NCI-H510A treated with DMSO at 0.1 percent for 48 hours (cell line): ENCODE measurements at regions not wholly inside any gene's neighbourhood (a gene's known extent, or its start where the extent isn't known, plus 50 kb on each side); places are given as distances from the start of the nearest gene placed in this dataset.
"Not testable (repeated sequence)": the region's sequence is repeated elsewhere in the genome, so short reads cannot be mapped to it uniquely, and the experiment has no call there.

Experiments
- DNase-seq: peaks from one replicate; lab custom pipeline; 2025; lab: John Stamatoyannopoulos, UW

DNA sequence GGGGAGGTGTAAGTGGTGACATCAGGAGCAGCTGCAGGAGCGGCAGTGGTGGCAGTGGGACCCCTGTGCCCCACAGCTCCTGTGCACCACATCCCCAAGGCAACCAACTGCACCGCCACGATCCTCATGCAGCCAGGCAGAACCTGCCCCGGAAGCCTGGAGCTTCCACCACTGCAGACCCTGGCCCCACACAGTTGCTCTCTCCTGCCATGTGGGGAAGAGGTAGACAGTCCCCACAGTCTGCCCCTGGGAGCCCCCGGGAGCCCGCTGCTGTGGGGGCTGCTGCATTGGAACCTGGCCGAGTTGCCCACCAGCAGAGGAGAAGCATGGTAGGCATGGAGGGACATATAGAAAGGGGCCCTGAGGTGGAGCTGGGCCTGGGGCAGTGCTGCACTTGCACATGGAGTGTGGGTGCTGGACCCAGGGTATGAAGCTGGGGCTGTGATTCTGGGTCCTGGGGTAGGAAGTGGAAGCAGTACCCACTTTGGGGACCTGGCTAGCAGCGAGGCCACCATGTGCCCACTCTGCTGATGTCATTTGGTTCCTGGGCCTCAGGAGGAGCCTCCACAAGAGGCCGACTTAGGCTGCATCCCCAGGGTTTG is 623.3 kb upstream of the LRRTM4 start:
- no peak for DNase-seq

DNA sequence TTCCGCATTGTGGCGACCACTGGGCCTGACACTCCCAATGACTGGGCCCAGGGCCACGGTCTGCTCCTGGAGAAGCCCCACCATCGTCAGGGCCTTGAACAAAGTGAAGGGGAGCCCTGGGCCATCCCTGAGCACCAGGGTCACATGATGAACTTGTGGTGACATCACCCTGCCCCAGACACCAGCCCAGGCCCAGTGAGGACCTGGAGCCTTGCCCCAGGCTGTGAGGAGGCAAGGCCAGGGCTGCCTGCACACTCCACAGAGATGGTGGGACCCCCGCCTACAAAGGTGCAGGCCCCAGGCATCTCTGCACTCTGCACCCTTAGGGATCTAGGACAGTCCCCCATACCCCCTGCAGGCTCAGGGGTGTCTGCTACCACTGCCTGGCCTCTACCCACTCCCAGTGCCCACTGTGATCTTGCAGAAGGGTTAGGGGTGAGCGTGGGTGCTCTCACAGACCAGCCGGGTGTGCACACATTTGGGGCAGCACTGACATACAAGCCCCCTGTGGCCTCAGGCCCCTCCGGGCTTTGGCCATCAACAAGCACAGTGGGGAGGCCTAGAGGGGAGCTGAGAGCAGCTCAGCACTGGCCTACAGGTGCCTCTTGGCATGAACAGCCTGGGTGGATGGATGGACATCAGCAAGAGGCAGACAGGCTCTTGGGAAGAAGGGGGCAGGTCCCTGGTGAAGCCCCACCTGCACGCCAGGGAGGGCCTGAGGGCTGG is 624.0 kb upstream of the LRRTM4 start:
- no peak for DNase-seq

DNA sequence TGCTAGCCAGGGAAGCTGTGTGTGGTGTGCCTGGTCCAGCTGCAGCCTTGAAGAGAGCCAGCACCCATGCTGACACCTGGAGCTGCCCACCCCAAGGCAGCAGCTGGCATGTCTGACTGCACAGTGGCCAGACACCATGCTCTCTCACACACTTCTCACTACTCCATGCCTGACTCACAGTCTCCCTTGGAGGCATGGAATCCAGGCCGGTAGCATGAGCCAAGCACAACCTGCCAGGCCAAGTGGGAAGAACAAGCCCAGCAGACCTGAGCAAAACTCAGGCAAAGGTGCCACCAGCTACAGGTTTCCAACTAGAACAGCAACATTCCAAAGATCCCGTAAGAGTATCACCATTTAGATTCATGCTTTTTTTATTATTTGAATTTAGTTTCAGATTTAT is 625.3 kb upstream of the LRRTM4 start:
- DNase-seq: no peak

DNA sequence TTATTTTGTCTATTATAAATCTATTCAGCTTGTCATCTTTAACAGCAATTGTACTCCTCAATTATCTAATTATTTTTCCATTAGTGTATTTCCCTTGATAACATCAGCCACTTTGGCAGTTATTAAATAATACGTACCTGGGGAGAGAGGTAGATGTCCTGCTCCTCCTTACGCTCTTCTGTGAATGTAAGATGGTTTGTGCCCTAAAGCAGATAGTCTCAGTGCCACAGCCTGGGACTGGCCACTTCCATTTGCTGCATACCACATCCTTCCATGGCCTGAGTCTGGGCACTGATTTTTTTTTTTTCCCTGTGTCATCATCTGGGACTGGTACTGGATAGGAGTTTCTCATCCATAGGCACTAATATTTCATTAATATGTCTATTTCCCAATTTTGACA is 632.4 kb upstream of the LRRTM4 start:
- DNase-seq: no peak

DNA sequence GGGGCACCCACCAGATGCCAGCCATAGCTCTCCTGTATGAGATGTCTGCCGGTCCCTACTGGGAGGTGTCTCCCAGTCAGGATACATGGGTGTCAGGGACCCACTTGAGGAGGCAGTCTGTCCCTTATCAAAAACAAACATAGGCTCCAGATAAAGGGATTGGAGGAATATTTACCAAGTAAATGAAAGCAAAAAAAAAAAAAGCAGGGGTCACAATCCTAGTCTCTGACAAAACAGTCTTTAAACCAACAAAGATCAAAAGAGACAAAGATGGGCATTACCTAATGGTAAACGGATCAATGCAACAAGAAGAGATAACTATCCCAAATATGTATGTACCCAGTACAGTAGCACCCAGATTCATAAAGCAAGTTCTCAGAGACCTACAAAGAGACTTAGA is 640.0 kb upstream of the LRRTM4 start:
- no peak for DNase-seq

DNA sequence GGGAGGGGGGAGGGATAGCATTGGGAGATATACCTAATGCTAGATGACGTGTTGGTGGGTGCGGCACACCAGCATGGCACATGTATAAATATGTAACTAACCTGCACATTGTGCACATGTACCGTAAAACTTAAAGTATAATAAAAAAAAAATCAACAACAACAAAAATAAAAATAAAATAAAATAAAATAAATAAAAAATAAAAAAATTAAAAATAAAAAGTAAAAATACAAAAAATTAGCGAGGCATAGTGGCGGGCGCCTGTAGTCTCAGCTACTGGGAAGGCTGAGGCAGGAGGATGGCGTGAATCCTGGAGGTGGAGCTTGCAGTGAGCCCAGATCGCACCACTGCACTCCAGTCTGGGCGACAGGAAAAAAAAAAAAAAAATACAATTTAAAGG is 650.0 kb upstream of the LRRTM4 start:
- DNase-seq: not testable (repeated sequence)

DNA sequence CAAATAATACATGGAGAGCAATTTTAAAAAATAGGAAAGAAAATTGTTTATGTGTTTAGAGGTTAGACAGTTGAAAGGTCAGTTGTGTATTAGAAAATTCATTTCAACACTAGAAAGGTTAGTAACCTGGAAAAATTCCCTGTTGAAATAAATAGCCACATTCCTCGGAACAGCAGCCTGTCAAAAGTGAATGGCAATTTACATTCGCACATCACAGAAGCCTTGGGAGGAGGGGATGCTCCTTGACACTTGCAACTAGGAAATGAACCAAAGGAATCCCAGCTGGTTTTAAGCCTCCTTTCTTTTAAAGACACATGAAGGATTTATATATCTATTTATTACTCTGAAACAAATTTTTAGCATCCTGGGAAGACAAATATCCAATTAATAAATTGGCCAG is 653.5 kb upstream of the LRRTM4 start:
- DNase-seq: no peak

DNA sequence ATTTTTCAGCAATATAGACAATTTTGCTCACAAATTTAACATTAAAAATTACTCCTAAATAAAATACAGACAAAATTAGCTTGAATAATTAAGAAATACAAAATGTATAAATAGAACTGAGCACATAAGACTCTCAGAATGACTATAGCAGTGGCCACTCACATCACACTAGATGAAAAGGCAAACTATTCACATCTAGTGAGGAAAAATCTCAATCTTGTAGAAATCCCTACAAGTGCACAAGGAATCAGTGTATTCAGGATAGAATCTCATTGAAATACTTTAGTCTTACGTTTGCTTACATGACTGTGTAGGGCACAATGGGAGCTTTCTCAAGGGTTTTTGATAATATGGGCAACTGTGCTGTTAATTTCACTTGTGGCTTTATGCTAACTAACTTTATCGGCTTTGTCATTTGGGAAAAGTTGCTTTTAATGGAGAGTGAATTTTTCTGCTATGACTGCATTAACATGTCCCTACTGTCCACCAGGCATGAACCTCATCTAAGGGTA is 678.9 kb upstream of the LRRTM4 start:
- no peak for DNase-seq

DNA sequence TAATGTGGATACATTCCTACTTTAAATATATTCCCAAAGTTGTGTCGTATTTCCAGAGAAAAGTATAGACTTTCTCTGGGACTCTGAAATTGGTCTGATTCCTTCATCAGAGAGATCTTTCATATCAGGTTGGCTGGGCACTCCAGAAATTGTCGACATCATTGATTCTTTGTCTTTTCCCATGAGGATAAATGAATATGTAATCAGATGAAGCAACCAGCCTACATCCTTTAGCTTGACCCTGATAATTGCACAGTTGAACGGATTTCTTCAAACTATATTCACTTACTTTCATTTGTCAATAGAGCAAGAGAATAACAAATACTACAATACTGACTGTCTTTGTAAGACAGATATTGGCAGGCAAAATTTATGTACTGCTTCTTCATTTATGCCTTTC is 680.2 kb upstream of the LRRTM4 start:
- no peak for DNase-seq

DNA sequence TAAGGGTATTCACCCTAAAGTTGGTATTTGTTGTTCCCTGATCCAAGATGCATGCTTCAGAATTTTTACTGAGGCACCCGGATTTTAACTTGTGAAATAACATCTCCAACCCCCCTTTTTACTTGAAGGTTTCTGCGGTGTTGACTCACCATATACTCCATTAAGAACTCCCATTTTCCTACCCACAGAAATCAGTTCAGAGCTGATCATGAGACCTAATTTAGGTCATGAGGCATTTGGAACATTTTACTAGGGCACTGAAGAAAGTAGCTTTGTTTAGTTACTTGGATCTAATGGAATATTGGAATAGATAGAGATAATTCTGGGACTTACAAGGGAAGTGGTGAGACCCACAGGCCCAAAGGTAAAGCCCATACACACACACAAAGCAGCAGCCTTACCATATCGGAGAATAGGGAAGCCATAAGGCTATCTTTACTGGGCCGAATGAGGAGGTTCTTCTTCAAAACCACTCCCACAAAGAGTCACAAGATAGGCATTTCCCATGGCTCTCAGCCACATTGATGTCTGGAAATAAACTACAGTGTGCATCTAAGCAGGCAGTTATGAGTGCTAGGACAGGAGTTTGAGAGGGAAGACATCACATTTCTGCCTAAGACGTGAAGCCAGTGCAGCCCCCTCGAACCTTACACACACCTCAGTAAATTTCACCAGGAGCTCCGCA is 681.0 kb upstream of the LRRTM4 start:
- no peak for DNase-seq

DNA sequence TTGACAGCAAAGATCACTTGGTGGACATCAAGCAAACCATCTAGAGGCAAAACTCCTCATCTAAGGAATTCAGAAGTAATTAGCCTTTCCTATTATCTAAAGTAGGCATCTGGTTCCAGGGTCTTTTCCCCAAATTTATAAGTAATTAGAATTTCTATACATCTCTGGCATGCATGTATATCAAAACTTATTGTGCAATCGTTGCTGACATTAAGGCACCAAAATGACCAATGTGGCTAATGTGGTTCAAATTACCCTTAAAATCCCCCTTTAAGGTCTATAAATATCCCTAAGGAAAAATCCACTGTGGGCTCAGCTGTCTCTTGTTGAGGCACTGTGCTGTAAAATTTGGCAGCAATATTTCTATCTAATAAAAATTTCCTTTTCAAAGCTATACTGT is 695.9 kb upstream of the LRRTM4 start:
- DNase-seq: no peak

DNA sequence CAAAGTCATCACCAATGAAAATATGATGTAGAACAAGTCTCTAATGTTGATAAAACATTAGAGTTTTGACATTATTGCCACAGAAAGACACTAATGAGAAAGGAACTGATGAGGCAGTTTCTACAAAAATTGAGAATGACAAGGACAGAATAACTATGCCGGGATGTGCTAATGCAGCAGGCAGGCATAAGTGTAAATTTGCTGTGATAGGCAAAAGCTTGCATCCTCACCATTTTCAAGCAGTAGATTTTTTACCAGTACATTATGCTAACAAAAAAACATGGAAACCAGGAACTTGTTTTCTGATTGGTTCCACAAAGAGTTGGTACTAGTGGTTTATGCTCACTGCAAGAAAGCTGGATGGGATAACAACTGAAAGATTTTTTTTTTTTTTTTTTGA is 715.5 kb upstream of the LRRTM4 start:
- no peak for DNase-seq

DNA sequence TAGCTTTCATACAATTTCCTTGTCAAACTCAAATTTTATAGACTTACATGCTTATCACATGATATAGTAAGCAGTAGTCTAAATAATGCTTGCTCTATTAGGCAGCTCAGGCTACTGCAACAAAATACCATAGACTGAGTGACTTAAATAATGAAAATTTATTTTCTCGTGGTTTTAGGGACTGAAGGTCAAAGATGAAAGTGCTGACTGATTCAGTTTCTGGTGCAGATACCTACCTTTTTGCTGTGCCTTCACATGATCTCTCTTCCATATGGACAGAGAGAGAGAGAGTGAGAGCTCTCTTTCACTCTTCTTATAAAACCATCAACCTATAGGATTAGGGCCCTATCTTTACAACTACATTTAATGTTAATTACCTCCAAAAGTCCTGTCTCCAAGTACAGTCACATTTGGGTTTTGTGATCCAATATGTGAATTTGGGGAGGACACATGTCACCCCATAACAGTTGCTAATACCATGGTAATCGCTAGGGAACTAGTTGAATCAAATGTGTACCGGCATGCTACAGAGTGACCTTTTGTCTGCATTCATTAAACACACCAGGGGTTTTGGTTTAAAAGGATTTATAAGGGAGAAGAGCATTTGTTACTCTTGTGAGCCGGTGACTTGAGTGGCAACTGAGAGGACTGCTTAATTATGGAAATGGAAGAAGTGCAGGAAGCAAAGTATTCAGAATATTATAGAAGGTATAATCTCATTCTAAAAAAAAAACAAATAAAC is 723.4 kb upstream of the LRRTM4 start:
- DNase-seq: no peak

DNA sequence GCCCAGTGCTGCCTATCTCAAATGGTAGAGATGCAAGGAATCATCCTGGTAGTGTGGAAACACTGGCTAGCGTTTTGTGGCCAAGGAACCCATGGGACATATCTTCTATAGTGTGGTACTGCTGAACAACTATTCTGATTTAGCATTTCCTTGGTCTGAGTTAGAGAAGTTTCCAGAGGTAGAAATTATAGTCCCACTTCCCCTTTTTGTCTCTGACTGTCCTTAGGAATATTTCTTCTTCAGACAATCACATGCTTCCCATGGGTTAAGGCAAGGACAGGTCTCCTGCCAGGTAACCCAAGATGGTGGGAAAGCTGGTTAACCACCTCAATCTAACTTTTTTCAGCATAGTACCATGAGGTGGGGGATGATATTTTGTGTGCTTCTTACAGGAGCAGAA is 729.5 kb upstream of the LRRTM4 start:
- DNase-seq: no peak

DNA sequence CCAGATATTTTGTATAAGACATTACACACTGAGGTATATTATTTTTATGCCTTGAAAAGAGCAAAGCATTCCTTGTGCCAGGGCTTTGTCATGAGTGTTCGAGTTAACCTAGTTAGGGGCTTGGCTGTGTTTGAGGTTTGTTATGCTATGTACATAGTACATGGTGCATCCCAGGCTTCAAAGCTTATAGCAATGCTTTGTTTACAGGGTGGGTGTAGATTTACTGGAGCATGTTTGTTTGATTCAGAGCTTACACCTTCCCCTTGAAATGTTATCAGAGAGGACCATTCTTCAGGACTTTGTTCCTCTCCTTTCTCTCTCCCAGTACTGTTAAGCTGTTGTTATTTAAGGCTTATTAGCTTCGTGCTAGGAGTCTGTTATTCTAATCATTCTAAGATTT is 738.7 kb upstream of the LRRTM4 start:
- no peak for DNase-seq

DNA sequence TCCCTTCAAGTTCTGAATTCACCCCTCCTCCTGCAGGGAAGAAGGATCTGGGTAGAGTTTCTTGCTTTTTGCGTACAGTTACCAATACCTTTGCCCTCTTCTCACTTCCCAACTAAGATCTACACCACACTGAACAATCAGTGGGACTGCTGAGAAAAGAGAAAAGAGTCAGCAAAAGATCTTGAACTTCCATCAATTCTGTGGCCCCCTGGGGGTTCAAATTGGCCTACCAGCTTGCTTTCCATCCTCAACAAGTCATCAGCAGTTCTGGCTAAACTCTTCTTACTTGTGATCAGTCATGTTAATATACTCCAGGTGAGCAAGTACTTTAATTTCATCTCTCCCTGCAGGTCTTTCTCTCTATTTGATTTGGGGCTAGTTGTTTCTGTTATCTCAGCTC is 739.3 kb upstream of the LRRTM4 start:
- DNase-seq: no peak

DNA sequence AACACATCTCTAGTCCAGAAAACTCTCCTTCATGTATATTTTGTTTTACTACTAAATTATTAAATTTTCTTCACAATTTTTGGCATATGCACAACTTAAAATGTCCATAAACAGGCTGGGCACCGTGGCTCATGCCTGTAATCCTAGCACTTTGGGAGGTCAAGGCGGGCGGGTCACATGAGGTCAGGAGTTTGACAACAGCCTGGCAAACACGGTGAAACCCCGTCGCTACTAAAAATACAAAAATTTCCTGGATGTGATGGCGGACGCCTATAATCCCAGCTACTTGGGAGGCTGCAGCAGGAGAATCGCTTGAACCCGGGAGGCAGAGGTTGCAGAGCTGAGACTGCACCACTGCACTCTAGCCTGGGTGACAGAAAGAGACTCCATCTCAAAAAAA is 739.9 kb upstream of the LRRTM4 start:
- DNase-seq: not testable (repeated sequence)

DNA sequence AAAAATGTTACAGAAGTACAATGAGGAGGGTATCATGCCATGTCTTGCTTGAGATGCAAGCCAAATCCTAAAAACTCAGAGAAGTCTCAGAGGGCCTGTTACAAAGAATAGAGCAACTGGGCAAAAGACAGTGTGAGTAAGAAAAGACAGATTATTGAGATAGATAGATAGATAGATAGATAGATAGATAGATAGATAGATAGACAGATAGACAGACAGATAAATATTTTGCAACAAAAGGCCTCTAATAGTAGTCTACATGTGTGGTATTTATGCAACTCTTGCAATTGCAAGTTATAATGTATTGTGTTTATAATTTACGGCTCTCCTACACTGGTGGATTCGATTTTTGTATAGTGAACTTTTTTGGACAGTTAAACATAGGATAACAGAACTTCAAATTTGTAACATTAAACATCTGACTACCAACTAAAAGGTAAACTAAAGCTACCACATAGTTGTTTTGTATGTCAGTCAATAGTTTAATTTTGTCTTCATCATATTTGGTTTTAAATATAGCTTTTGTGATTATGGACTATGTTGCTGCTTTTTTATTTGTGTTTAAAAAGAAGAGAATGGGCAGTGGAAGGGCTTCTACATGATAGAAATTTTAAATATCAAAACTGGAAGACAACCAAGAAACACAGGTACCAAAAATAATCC is 740.7 kb upstream of the LRRTM4 start:
- no peak for DNase-seq

DNA sequence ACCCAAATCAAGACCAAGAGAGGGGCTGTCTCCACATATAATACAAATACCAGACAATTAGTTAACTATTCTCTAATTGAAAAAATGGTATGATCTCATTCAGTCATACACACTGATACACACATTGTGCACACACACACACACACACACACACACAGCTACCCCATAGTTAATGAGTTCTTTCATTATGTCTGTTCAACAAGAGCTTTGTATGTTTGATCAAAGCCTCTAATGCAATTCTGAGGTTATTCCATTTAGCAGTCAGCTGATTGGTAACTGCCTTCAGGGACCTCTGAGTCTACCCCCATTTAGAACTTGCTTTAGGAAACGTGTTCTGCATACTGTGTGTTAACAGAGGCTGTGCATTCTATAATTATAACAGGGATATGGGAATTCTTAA is 741.4 kb upstream of the LRRTM4 start:
- no peak for DNase-seq

DNA sequence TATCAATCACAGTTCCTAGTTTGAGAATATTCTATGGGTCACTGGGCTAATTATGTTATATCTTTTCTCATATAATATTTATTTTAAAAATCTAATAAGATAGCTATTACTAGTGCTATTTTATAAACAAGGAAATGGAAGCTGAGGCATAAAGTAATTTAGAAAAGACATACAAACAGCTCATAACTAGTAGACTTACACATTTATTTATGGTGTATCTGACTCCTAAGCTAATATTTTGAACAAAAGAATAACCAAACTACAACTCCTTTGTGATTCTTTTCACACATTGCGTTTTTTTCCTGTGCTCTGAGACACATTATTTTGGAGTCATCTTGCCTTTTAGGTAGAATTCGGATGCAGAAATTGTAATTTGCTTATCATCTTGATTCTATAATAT is 742.0 kb upstream of the LRRTM4 start:
- DNase-seq: no peak

DNA sequence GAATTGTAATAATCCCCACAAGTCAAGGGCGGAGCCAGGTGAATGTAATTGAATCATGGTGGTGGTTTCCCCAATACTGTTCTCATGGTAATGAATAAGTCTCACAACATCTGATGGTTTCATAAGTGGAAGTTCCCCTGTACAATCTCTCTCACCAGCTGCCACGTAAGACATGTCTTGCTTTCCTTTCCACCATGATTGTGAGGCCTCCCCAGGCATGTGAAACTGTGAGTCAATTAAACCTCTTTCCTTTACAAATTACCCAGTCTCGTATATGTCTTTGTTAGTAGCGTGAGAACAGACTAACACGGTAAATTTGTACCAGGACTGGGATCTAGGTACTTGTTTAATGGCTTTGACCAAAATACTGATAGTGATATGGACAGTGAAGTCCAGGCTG is 744.3 kb upstream of the REG3G start:
- no peak for DNase-seq

DNA sequence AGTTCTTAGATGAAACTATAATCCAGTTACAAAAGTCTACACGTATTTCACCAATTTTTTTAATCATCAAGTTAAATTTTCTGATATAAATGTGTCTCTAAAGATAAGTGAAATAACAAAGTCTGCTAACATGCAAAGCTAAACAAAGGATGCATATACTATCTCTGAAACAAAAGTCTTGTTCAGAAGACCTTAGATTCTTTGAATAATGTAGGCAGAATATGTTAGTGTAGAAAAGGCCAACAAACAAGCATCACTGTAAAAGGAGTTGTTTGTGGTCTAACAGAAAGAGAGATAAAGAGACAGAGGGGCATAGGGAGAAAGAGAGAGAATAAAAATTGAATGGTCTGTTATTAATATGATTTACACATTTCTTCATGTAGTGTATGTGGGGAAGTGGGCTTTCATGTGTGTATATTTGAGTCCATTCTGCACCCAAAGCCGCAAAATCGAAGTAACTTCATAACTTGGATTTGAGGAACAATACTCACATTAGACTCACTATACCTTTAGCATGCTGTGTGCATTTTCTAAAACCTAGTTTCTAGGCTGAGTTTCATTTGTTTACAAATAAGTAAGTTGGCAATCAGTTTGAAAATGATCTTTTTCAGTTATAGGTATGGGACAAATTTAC is 734.8 kb upstream of the REG3G start:
- DNase-seq: no peak
